Liver (tissue), 8 donors: ENCODE measurements at regions not wholly inside any gene's neighbourhood (a gene's known extent, or its start where the extent isn't known, plus 50 kb on each side); places are given as distances from the start of the nearest gene placed in this dataset.

Source experiments
- DNase-seq: peaks from one replicate; pipeline ENCODE4 v3.0.0-alpha.2; 2017; ENCODE audit warnings: low spot score
- H3K27ac ChIP-seq, 2 donors: one replicate each; pipeline ENCODE4 v1.7.0; 2013; ENCODE audit warnings: inconsistent platforms in 2 of 2, low read length in 2 of 2, control low read depth in 1 of 2, low read depth in 1 of 2, mild to moderate bottlenecking in 1 of 2
- H3K27me3 ChIP-seq, 4 donors: one replicate each; pipeline versions ENCODE4 v1.6.1 to v1.7.0; 2013; ENCODE audit warnings: low read length in 3 of 4, inconsistent platforms in 1 of 4, mild to moderate bottlenecking in 1 of 4, moderate library complexity in 1 of 4; ENCODE audit not compliant: control insufficient read depth in 4 of 4, insufficient read depth in 4 of 4
- H3K36me3 ChIP-seq, 4 donors: one replicate each; pipeline versions ENCODE4 v1.6.1 to v1.7.0; 2013; ENCODE audit warnings: low read length in 3 of 4, mild to moderate bottlenecking in 3 of 4, low read depth in 1 of 4, moderate library complexity in 1 of 4; ENCODE audit not compliant: control insufficient read depth in 4 of 4, insufficient read depth in 3 of 4
- H3K4me1 ChIP-seq, 4 donors: one replicate each; pipeline versions ENCODE4 v1.6.1 to v1.7.0; 2013; ENCODE audit warnings: low read length in 3 of 4, mild to moderate bottlenecking in 3 of 4, moderate library complexity in 1 of 4; ENCODE audit not compliant: control insufficient read depth in 4 of 4, insufficient read depth in 4 of 4
- H3K4me3 ChIP-seq, 3 donors: one replicate each; pipeline versions ENCODE4 v1.6.1 to v1.7.0; 2013; ENCODE audit warnings: low read length in 3 of 3, control low read depth in 1 of 3, low read depth in 1 of 3, mild to moderate bottlenecking in 1 of 3
- H3K9ac ChIP-seq, 2 donors: one replicate each; pipeline ENCODE4 v1.7.0; 2013; ENCODE audit warnings: low read length in 2 of 2, mild to moderate bottlenecking in 2 of 2, moderate library complexity in 2 of 2, control low read depth in 1 of 2, low read depth in 1 of 2
- H3K9me3 ChIP-seq, 4 donors: one replicate each; pipeline versions ENCODE4 v1.6.1 to v1.7.0; 2013; ENCODE audit warnings: low read length in 3 of 4; ENCODE audit not compliant: control insufficient read depth in 4 of 4
- ATF3 ChIP-seq: IDR thresholded peaks from 2 replicates; pipeline ENCODE4 v1.6.1; 2016; ENCODE audit warnings: antibody characterized with exemption
- EGR1 ChIP-seq, 2 donors: IDR thresholded peaks; 2 replicates each; pipeline ENCODE4 v1.6.1; 2016 to 2018; ENCODE audit warnings: antibody characterized with exemption in 2 of 2, low read depth in 2 of 2
- FOXA1 ChIP-seq: IDR thresholded peaks from 2 replicates; pipeline ENCODE4 v1.6.1; 2016; ENCODE audit warnings: antibody characterized with exemption
- FOXA2 ChIP-seq: IDR thresholded peaks from 2 replicates; pipeline ENCODE4 v1.6.1; 2016; ENCODE audit warnings: antibody characterized with exemption
- GABPA ChIP-seq, 2 donors: IDR thresholded peaks in 1 of 2; conservative IDR thresholded peaks in 1 of 2; 2 replicates each; pipeline ENCODE4 v1.6.1; 2016; ENCODE audit warnings: antibody characterized with exemption in 2 of 2, mild to moderate bottlenecking in 1 of 2, moderate library complexity in 1 of 2
- HNF4A ChIP-seq, 2 donors: conservative IDR thresholded peaks; 2 replicates each; pipeline ENCODE4 v1.6.1; 2016; ENCODE audit warnings: antibody characterized with exemption in 2 of 2, mild to moderate bottlenecking in 2 of 2
- HNF4G ChIP-seq: IDR thresholded peaks from 2 replicates; pipeline ENCODE4 v1.6.1; 2016; ENCODE audit warnings: antibody characterized with exemption
- JUND ChIP-seq, 2 donors: IDR thresholded peaks; 2 replicates each; pipeline ENCODE4 v1.6.1; 2016; ENCODE audit warnings: antibody characterized with exemption in 2 of 2
- MAX ChIP-seq: IDR thresholded peaks from 2 replicates; pipeline ENCODE4 v1.6.1; 2016; ENCODE audit warnings: antibody characterized with exemption
- NR2F2 ChIP-seq: IDR thresholded peaks from 2 replicates; pipeline ENCODE4 v1.6.1; 2016; ENCODE audit warnings: antibody characterized with exemption
- RAD21 ChIP-seq, 2 donors: IDR thresholded peaks; 2 replicates each; pipeline ENCODE4 v1.6.1; 2016; ENCODE audit warnings: antibody characterized with exemption in 2 of 2, mild to moderate bottlenecking in 2 of 2
- REST ChIP-seq: IDR thresholded peaks from 2 replicates; pipeline ENCODE4 v1.6.1; 2016; ENCODE audit warnings: antibody characterized with exemption, mild to moderate bottlenecking
- RXRA ChIP-seq, 2 donors: IDR thresholded peaks; 2 replicates each; pipeline ENCODE4 v1.6.1; 2017 to 2018; ENCODE audit warnings: antibody characterized with exemption in 2 of 2, mild to moderate bottlenecking in 1 of 2
- SP1 ChIP-seq: IDR thresholded peaks from 2 replicates; pipeline ENCODE4 v1.6.1; 2018; ENCODE audit warnings: antibody characterized with exemption, mild to moderate bottlenecking
- TAF1 ChIP-seq: conservative IDR thresholded peaks from 2 replicates; pipeline ENCODE4 v1.6.1; 2016; ENCODE audit warnings: antibody characterized with exemption, mild to moderate bottlenecking
- YY1 ChIP-seq: IDR thresholded peaks from 2 replicates; pipeline ENCODE4 v1.6.1; 2016; ENCODE audit warnings: antibody characterized with exemption, mild to moderate bottlenecking
- ZBTB33 ChIP-seq: IDR thresholded peaks from 2 replicates; pipeline ENCODE4 v1.6.1; 2016; ENCODE audit warnings: antibody characterized with exemption
- WGBS: extraction: QIAGEN DNeasy Blood & Tissue Kit; methylation state at CpG from one replicate; pipeline ENCODE4 v1.1.7; 2013; 5-methylcytosine and 5-hydroxymethylcytosine counted together
- TF ChIP-seq, protein P1 (sequence below): fragments of 150-350 bp; IDR thresholded peaks from 2 replicates; pipeline ENCODE4 v1.5.1; 2017; ENCODE audit warnings: improper control_type of control experiment, low read depth, low read length; ENCODE audit not compliant: missing input control
- donor health status: healthy.
- donor health status: healthy.
- donor health status: healthy.
- donor health status: healthy.
- donor health status: healthy.

- no peaks in the 10 kb centered on the region for H3K27me3 ChIP-seq
- 86% methylated on average over 1 of the region's 1 CpG for WGBS
- TF ChIP-seq TAF1 = no peak
- no peak for TF ChIP-seq HNF4G
- no peak for TF ChIP-seq GABPA (IDR thresholded peaks at IDR 0.05 in 1 of 2, conservative IDR thresholded peaks at IDR 0.05 in 1 of 2)
- no peak for TF ChIP-seq FOXA1
- TF ChIP-seq RAD21 (IDR thresholded peaks at IDR 0.05) = no peak
- no peak for TF ChIP-seq MAX
- TF ChIP-seq, protein P1, sequence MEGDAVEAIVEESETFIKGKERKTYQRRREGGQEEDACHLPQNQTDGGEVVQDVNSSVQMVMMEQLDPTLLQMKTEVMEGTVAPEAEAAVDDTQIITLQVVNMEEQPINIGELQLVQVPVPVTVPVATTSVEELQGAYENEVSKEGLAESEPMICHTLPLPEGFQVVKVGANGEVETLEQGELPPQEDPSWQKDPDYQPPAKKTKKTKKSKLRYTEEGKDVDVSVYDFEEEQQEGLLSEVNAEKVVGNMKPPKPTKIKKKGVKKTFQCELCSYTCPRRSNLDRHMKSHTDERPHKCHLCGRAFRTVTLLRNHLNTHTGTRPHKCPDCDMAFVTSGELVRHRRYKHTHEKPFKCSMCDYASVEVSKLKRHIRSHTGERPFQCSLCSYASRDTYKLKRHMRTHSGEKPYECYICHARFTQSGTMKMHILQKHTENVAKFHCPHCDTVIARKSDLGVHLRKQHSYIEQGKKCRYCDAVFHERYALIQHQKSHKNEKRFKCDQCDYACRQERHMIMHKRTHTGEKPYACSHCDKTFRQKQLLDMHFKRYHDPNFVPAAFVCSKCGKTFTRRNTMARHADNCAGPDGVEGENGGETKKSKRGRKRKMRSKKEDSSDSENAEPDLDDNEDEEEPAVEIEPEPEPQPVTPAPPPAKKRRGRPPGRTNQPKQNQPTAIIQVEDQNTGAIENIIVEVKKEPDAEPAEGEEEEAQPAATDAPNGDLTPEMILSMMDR = no peak
- TF ChIP-seq NR2F2 = no peak
- TF ChIP-seq REST = no peak
- no peak for TF ChIP-seq FOXA2
- TF ChIP-seq SP1 = no peak
- no peak for TF ChIP-seq ATF3
- no peak for TF ChIP-seq RXRA (IDR thresholded peaks at IDR 0.05)
- TF ChIP-seq ZBTB33 = no peak
- no peak for TF ChIP-seq YY1
- TF ChIP-seq HNF4A (conservative IDR thresholded peaks at IDR 0.05) = no peak
- TF ChIP-seq EGR1 (IDR thresholded peaks at IDR 0.05; ENCODE audit: low read depth in 2 of 2) = no peak
- TF ChIP-seq JUND (IDR thresholded peaks at IDR 0.05) = no peak
Measured at GRCh38 chr10:65769828-65770227, 1156.0 kb upstream of the LRRTM3 start.

More at GRCh38 chr10:65769828-65770227, 1156.0 kb upstream of the LRRTM3 start:
- Histone ChIP-seq H3K4me3 (no peak overlapping the region), H3K9ac (no peak overlapping the region), H3K36me3 (no peaks in the 10 kb centered on the region), H3K9me3 (no peaks in the 10 kb centered on the region), H3K4me1 (no peaks in the 10 kb centered on the region), H3K27ac (no peak overlapping the region)
- DNase-seq = no peak
